K562 (cell line): ENCODE measurements at regions not wholly inside any gene's neighbourhood (a gene's known extent, or its start where the extent isn't known, plus 50 kb on each side); places are given as distances from the start of the nearest gene placed in this dataset.

Experiments
- ATAC-seq: fragments of 200-7000 bp; cut with Tn5 transposase; 3 replicates; pipeline ENCODE4 v1.9.1; 2020; ENCODE audit warnings: moderate library complexity
- BruUV-seq: library from RNA; stranded (reverse); fragments of 400-500 nt; replicated peaks from 2 replicates; lab custom pipeline; 2021; lab: Mats Ljungman, UMichigan
- CTCF ChIA-PET: fragments of 300-600 bp; formaldehyde crosslinking; extraction: SDS; loops from one replicate; lab custom pipeline; 2021; ENCODE audit warnings: low intra/inter-chr PET ratio; lab: Yijun Ruan, JAX
- POLR2A ChIA-PET: fragments of 300-600, 350-650 bp; sonication (Branson Sonifier 250); formaldehyde crosslinking; extraction: SDS; loops from one replicate; lab custom pipeline; 2021; ENCODE audit warnings: antibody characterized with exemption, inconsistent platforms; lab: Yijun Ruan, JAX
- DNase-seq, 4 experiments: peaks; one replicate each; pipeline versions ENCODE4 v3.0.0 to v3.0.0-alpha.2; 2011 to 2018; ENCODE audit warnings: low spot score in 3 of 4, mixed read lengths in 3 of 4; ENCODE audit errors: extremely low read depth in 1 of 4
- FAIRE-seq: peaks from 2 replicates; lab custom pipeline; 2011; peaks lifted over from hg19 to GRCh38; lab: Jason Lieb, UNC
- H2AFZ ChIP-seq: 2 replicates; pipeline ENCODE4 v1.6.0; 2011; ENCODE audit warnings: low read depth, low read length, control low read depth, inconsistent platforms
- H3K27ac ChIP-seq: fragments of 200-600 bp; 3 replicates; pipeline ENCODE4 v1.8.0; 2011; ENCODE audit warnings: low read depth, mild to moderate bottlenecking, control low read depth, inconsistent platforms, low read length, moderate library complexity, mixed read lengths; ENCODE audit errors: extremely low read depth
- H3K27me3 ChIP-seq, 2 experiments: fragments of 300-600 bp in 1 of 2; 2 replicates in 1 of 2; 3 replicates in 1 of 2; pipeline versions ENCODE4 v1.6.0 to v1.8.0; 2011; ENCODE audit warnings: inconsistent platforms in 2 of 2, low read length in 2 of 2, mild to moderate bottlenecking in 1 of 2, mixed read lengths in 1 of 2, moderate library complexity in 1 of 2; ENCODE audit not compliant: control insufficient read depth in 2 of 2, insufficient read depth in 2 of 2
- H3K36me3 ChIP-seq: fragments of 300-600 bp; 3 replicates; pipeline ENCODE4 v1.8.0; 2011; ENCODE audit warnings: mild to moderate bottlenecking, low read length, inconsistent platforms; ENCODE audit not compliant: control insufficient read depth, insufficient read depth
- H3K4me1 ChIP-seq, 2 experiments: fragments of 200-600 bp in 1 of 2; replicated peaks in 1 of 2; 2 replicates in 1 of 2; 3 replicates in 1 of 2; pipeline versions ENCODE4 v1.5.1 to v1.8.0; 2011; ENCODE audit warnings: inconsistent platforms in 2 of 2, low read length in 2 of 2, mild to moderate bottlenecking in 1 of 2, mixed read lengths in 1 of 2, moderate library complexity in 1 of 2; ENCODE audit not compliant: control insufficient read depth in 2 of 2, insufficient read depth in 2 of 2
- H3K4me2 ChIP-seq: 2 replicates; pipeline ENCODE4 v1.6.1; 2011; ENCODE audit warnings: low read length, control low read depth, inconsistent platforms, mixed read lengths; ENCODE audit not compliant: insufficient read depth
- H3K4me3 ChIP-seq: fragments of 200-600 bp; sonication (generic), shearing (Covaris generic); 2 replicates; pipeline ENCODE4 v1.5.1; 2016; ENCODE audit warnings: control low read depth, inconsistent platforms
- H3K79me2 ChIP-seq: fragments of 200-600 bp; 3 replicates; pipeline ENCODE4 v1.8.0; 2011; ENCODE audit warnings: low read length, inconsistent platforms; ENCODE audit not compliant: control insufficient read depth, insufficient read depth
- H3K9ac ChIP-seq, 2 experiments: 2 replicates each; pipeline versions ENCODE4 v1.6.0 to v1.6.1; 2011; ENCODE audit warnings: low read depth in 2 of 2, low read length in 2 of 2, control low read depth in 1 of 2, inconsistent platforms in 1 of 2, mild to moderate bottlenecking in 1 of 2, mixed read lengths in 1 of 2; ENCODE audit not compliant: insufficient read depth in 1 of 2
- H3K9me1 ChIP-seq: one replicate; pipeline ENCODE4 v1.6.0; 2011; ENCODE audit warnings: inconsistent platforms, mild to moderate bottlenecking, low read length, moderate library complexity; ENCODE audit not compliant: control insufficient read depth, insufficient read depth
- H3K9me3 ChIP-seq: replicated peaks from 2 replicates; pipeline ENCODE4 v1.5.1; 2011; ENCODE audit warnings: low read depth, low read length, inconsistent platforms; ENCODE audit not compliant: control insufficient read depth, insufficient read depth
- H4K20me1 ChIP-seq: replicated peaks from 2 replicates; pipeline ENCODE4 v1.6.1; 2011; ENCODE audit warnings: low read length, inconsistent platforms, mixed read lengths; ENCODE audit not compliant: control insufficient read depth, insufficient read depth
- ARID3B ChIP-seq: fragments of 250-450 bp; sonication (Bioruptor Pico); IDR thresholded peaks from 2 replicates; pipeline ENCODE4 v1.4.0; 2020; ENCODE audit warnings: borderline replicate concordance
- CAMTA2 ChIP-seq: fragments of 250-450 bp; sonication (Bioruptor Pico); conservative IDR thresholded peaks from 2 replicates; pipeline ENCODE4 v1.5.1; 2022
- CEBPB ChIP-seq: fragments of 450-650 bp; IDR thresholded peaks from 2 replicates; pipeline ENCODE4 v1.6.1; 2016; ENCODE audit warnings: missing genetic modification characterization, missing compliant biosample characterization
- CXXC5 ChIP-seq: fragments of 250-450 bp; sonication (Bioruptor Pico); IDR thresholded peaks from 2 replicates; pipeline ENCODE4 v1.8.0; 2022; ENCODE audit warnings: inconsistent platforms, mild to moderate bottlenecking, moderate library complexity
- GMEB1 ChIP-seq: fragments of 250-450 bp; sonication (Bioruptor Pico); IDR thresholded peaks from 2 replicates; pipeline ENCODE4 v1.4.0; 2020; ENCODE audit warnings: mild to moderate bottlenecking
- HDAC3 ChIP-seq: fragments of 450-650 bp; IDR thresholded peaks from 2 replicates; pipeline ENCODE4 v1.6.1; 2018; ENCODE audit warnings: borderline replicate concordance, mild to moderate bottlenecking, moderate library complexity; ENCODE audit not compliant: partially characterized antibody
- LARP7 ChIP-seq: fragments of 450-650 bp; IDR thresholded peaks from 2 replicates; pipeline ENCODE4 v1.6.1; 2016
- MTA1 ChIP-seq: fragments of 450-650 bp; IDR thresholded peaks from 2 replicates; pipeline ENCODE4 v1.6.1; 2017; ENCODE audit warnings: borderline replicate concordance
- NFYB ChIP-seq: IDR thresholded peaks from 2 replicates; pipeline ENCODE4 v1.6.1; 2011; ENCODE audit warnings: mild to moderate bottlenecking, moderate library complexity; ENCODE audit not compliant: insufficient read length; ENCODE audit errors: extremely low read depth
- RBM15 ChIP-seq: fragments of 200-400 bp; formaldehyde crosslinking; IDR thresholded peaks from 2 replicates; pipeline ENCODE4 v1.6.1; 2018; ENCODE audit warnings: mild to moderate bottlenecking, low read length, moderate library complexity; ENCODE audit not compliant: insufficient read depth
- TARDBP ChIP-seq: fragments of 450-650 bp; IDR thresholded peaks from 2 replicates; pipeline ENCODE4 v1.6.1; 2016
- U2AF1 ChIP-seq: fragments of 200-400 bp; formaldehyde crosslinking; optimal IDR thresholded peaks from 2 replicates; pipeline ENCODE3; 2017; ENCODE audit warnings: mild to moderate bottlenecking, low read depth, low read length, moderate library complexity
- ZNF717 ChIP-seq: fragments of 250-450 bp; sonication (Bioruptor Pico); IDR thresholded peaks from 2 replicates; pipeline ENCODE4 v1.5.0; 2021
- WGBS: fragments of 100-300 bp; shearing (Covaris generic); methylation state at CpG from one replicate; pipeline ENCODE4 v1.1.6; 2016; ENCODE audit warnings: low coverage, mixed read lengths; ENCODE audit not compliant: insufficient coverage; ENCODE audit errors: missing lambda C conversion rate; 5-methylcytosine and 5-hydroxymethylcytosine counted together
- in situ Hi-C: fragments of 300-500 bp; cut with MboI; formaldehyde crosslinking; loops from 4 replicates; pipeline ENCODE4 v1.15.0; 2018; ENCODE audit warnings: inconsistent platforms, mixed read lengths
- intact Hi-C: fragments of 100-400 bp; cut with micrococcal nuclease; formaldehyde crosslinking; loops from 2 replicates; pipeline ENCODE4 v1.14.2; 2022

- Histone ChIP-seq H3K27me3 (peaks cover 0 to 13% of the 10 kb centered on the region in 2 experiments; a peak in 2 of 5 replicates), H3K79me2 (no peaks in the 10 kb centered on the region), H3K9me3 (no peaks in the 10 kb centered on the region), H3K9me1 (no peaks in the 10 kb centered on the region), H2AFZ (no peak overlapping the region), H3K9ac (no peak overlapping the region), H3K4me1 (no peaks in the 10 kb centered on the region), H3K4me3 (no peak overlapping the region), H3K4me2 (no peak overlapping the region), H4K20me1 (no peaks in the 10 kb centered on the region), H3K27ac (no peak overlapping the region), H3K36me3 (no peaks in the 10 kb centered on the region)
- TF ChIP-seq CXXC5 (no peak), ARID3B (CRISPR knock-in tag) (no peak), MTA1 (no peak), GMEB1 (CRISPR knock-in tag) (no peak), HDAC3 (no peak), ZNF717 (CRISPR knock-in tag) (no peak), NFYB (no peak), RBM15 (no peak), CEBPB (tag) (no peak), CAMTA2 (CRISPR knock-in tag) (no peak), TARDBP (no peak), LARP7 (no peak), U2AF1 (no peak)
- POLR2A ChIA-PET = no interaction called here
- 20% methylated on average over 14 of the region's 14 CpGs for WGBS
- in situ Hi-C loops (no loop called here), intact Hi-C loops (no loop called here)
- CTCF ChIA-PET = no interaction called here
- BruUV-seq = no TSS peak
- DNase-seq (no peak), ATAC-seq (no peak), FAIRE-seq (no peak)
Observed at GRCh38 chr6:137365707-137366437, 128.3 kb downstream of the OLIG3 start.
